Prostate gland (tissue), 2 donors: ENCODE measurements at regions not wholly inside any gene's neighbourhood (a gene's known extent, or its start where the extent isn't known, plus 50 kb on each side); places are given as distances from the start of the nearest gene placed in this dataset.

Experiments used
- CTCF ChIP-seq, 4 experiments: fragments of 200-600 bp in 2 of 4; fragments of 450-650 bp in 2 of 4; sonication (generic) in 2 of 4; IDR thresholded peaks; 1 replicate in 3 of 4; 2 replicates in 1 of 4; pipeline ENCODE4 v1.5.1; 2016 to 2019; ENCODE audit warnings: antibody characterized with exemption in 4 of 4, mild to moderate bottlenecking in 2 of 4, moderate library complexity in 2 of 4
- POLR2AphosphoS5 ChIP-seq: sonication (generic); formaldehyde crosslinking; IDR thresholded peaks from one replicate; pipeline ENCODE4 v1.6.1; 2017; ENCODE audit warnings: antibody characterized with exemption

- TF ChIP-seq POLR2AphosphoS5 (no peak), CTCF (IDR thresholded peaks at IDR 0.05) (no peak)
Measured at GRCh38 chr2:19098467-19099160, 259.8 kb downstream of the OSR1 start.
